Testis (tissue), 2 donors: ENCODE measurements at regions not wholly inside any gene's neighbourhood (a gene's known extent, or its start where the extent isn't known, plus 50 kb on each side); places are given as distances from the start of the nearest gene placed in this dataset.

ENCODE experiments used
- CTCF ChIP-seq, 3 experiments: fragments of 450-650 bp in 2 of 3; fragments of 200-600 bp in 1 of 3; sonication (generic) in 1 of 3; IDR thresholded peaks; one replicate each; pipeline ENCODE4 v1.5.1; 2016 to 2019; ENCODE audit warnings: antibody characterized with exemption in 3 of 3, mild to moderate bottlenecking in 2 of 3, moderate library complexity in 1 of 3
- POLR2A ChIP-seq: fragments of 450-650 bp; IDR thresholded peaks from one replicate; pipeline ENCODE4 v1.6.1; 2017; ENCODE audit warnings: antibody characterized with exemption, mild to moderate bottlenecking, moderate library complexity

- TF ChIP-seq CTCF (IDR thresholded peaks at IDR 0.05) (no peak), POLR2A (no peak)
These were observed 486.8 kb upstream of the WWC1 start for GRCh38 chr5:167804512-167805220.
